HL-60 (cell line): ENCODE measurements at regions not wholly inside any gene's neighbourhood (a gene's known extent, or its start where the extent isn't known, plus 50 kb on each side); places are given as distances from the start of the nearest gene placed in this dataset.

Experiments used
- CTCF ChIP-seq: IDR thresholded peaks from one replicate; pipeline ENCODE4 v1.5.1; 2011; ENCODE audit warnings: low read length, control low read depth, inconsistent platforms; ENCODE audit not compliant: insufficient read depth
- POLR2AphosphoS5 ChIP-seq: IDR thresholded peaks from 2 replicates; pipeline ENCODE4 v1.6.1; 2012; ENCODE audit warnings: low read depth
- REST ChIP-seq: IDR thresholded peaks from 2 replicates; pipeline ENCODE4 v1.6.1; 2012; ENCODE audit warnings: low read depth; ENCODE audit not compliant: insufficient replicate concordance

- TF ChIP-seq CTCF = no peak
- no peak for TF ChIP-seq REST
- TF ChIP-seq POLR2AphosphoS5 = no peak
Observed at GRCh38 chr5:63553073-63553472, 409.2 kb downstream of the HTR1A start.
